Posterior cingulate gyrus (tissue), 11 donors: ENCODE measurements at regions not wholly inside any gene's neighbourhood (a gene's known extent, or its start where the extent isn't known, plus 50 kb on each side); places are given as distances from the start of the nearest gene placed in this dataset.
"Not testable (repeated sequence)": the region's sequence is repeated elsewhere in the genome, so short reads cannot be mapped to it uniquely, and the experiment has no call there.

Experiments used
- DNase-seq, 10 donors: peaks; one replicate each; pipeline versions ENCODE4 v3.0.0 to v3.0.0-alpha.2; 2020 to 2021; ENCODE audit warnings: mixed read lengths in 3 of 10
- intact Hi-C: fragments of 100-400 bp; cut with DNase I; formaldehyde crosslinking; loops from one replicate; pipeline ENCODE4 v1.15.1; 2023

- intact Hi-C loops = no loop called here
- no peak for DNase-seq
Observed at GRCh38 chr1:79235301-79236002, 228.9 kb upstream of the ADGRL4 start.

- intact Hi-C loops = no loop called here
- DNase-seq = no peak
Observed at GRCh38 chr1:79232818-79233217, 226.3 kb upstream of the ADGRL4 start.

GRCh38 chr1:79230751-79231150 is 224.2 kb upstream of the ADGRL4 start:
- intact Hi-C loops = loop anchor here (2.0 kb wide), 1 partner anchor 62 kb away; no protein-coding TSS in a partner anchor
- not testable (repeated sequence) for DNase-seq

- intact Hi-C loops = no loop called here
- no peak for DNase-seq
Observed at GRCh38 chr1:79226963-79227362, 220.4 kb upstream of the ADGRL4 start.

- intact Hi-C loops = no loop called here
- no peak for DNase-seq
Observed at GRCh38 chr1:79224537-79224936, 218.0 kb upstream of the ADGRL4 start.

GRCh38 chr1:79220509-79220908 is 214.0 kb upstream of the ADGRL4 start:
- no peak for DNase-seq
- intact Hi-C loops = no loop called here

- no peak for DNase-seq
- intact Hi-C loops = no loop called here
Observed at GRCh38 chr1:79215311-79215710, 208.8 kb upstream of the ADGRL4 start.

GRCh38 chr1:79207786-79208185 is 201.3 kb upstream of the ADGRL4 start:
- no peak for DNase-seq
- intact Hi-C loops = no loop called here

GRCh38 chr1:79207331-79207730 is 200.8 kb upstream of the ADGRL4 start:
- intact Hi-C loops = no loop called here
- DNase-seq = no peak

GRCh38 chr1:79204779-79205479 is 198.4 kb upstream of the ADGRL4 start:
- DNase-seq = no peak
- intact Hi-C loops = no loop called here

GRCh38 chr1:79198832-79199231 is 192.3 kb upstream of the ADGRL4 start:
- intact Hi-C loops = no loop called here

GRCh38 chr1:79197421-79197820 is 190.9 kb upstream of the ADGRL4 start:
- intact Hi-C loops = no loop called here
- no peak for DNase-seq

More at GRCh38 chr1:79198832-79199231, 192.3 kb upstream of the ADGRL4 start:
- no peak for DNase-seq

- intact Hi-C loops = no loop called here
- DNase-seq = no peak
Observed at GRCh38 chr1:79196211-79196610, 189.7 kb upstream of the ADGRL4 start.

GRCh38 chr1:79193211-79194079 is 186.9 kb upstream of the ADGRL4 start:
- DNase-seq = no peak
- intact Hi-C loops = no loop called here

GRCh38 chr1:79190074-79190473 is 183.5 kb upstream of the ADGRL4 start:
- intact Hi-C loops = no loop called here
- DNase-seq = no peak

GRCh38 chr1:79188337-79188736 is 181.8 kb upstream of the ADGRL4 start:
- no peak for DNase-seq
- intact Hi-C loops = no loop called here

GRCh38 chr1:79186260-79186659 is 179.7 kb upstream of the ADGRL4 start:
- intact Hi-C loops = no loop called here
- no peak for DNase-seq

- intact Hi-C loops = no loop called here
Observed at GRCh38 chr1:79177844-79178243, 171.3 kb upstream of the ADGRL4 start.

GRCh38 chr1:79161077-79161476 is 154.5 kb upstream of the ADGRL4 start:
- no peak for DNase-seq
- intact Hi-C loops = no loop called here

More at GRCh38 chr1:79177844-79178243, 171.3 kb upstream of the ADGRL4 start:
- DNase-seq = no peak

GRCh38 chr1:79155991-79156390 is 149.5 kb upstream of the ADGRL4 start:
- intact Hi-C loops = no loop called here

More at GRCh38 chr1:79155991-79156390, 149.5 kb upstream of the ADGRL4 start:
- DNase-seq = no peak
